Keratinocyte (primary cell): ENCODE measurements at regions not wholly inside any gene's neighbourhood (a gene's known extent, or its start where the extent isn't known, plus 50 kb on each side); places are given as distances from the start of the nearest gene placed in this dataset.

Experiments
- DNase-seq: peaks from one replicate; pipeline ENCODE4 v3.0.0-alpha.2; 2011; ENCODE audit warnings: low read depth, missing footprints, low spot score
- FAIRE-seq: peaks from 2 replicates; lab custom pipeline; 2011; peaks lifted over from hg19 to GRCh38; lab: Jason Lieb, UNC
- H2AFZ ChIP-seq: 2 replicates; pipeline ENCODE4 v1.6.0; 2012; ENCODE audit warnings: low read length, control low read depth, inconsistent platforms; ENCODE audit not compliant: control insufficient read depth
- H3K27ac ChIP-seq: 2 replicates; pipeline ENCODE4 v1.5.1; 2011; ENCODE audit warnings: low read length; ENCODE audit not compliant: control insufficient read depth, insufficient read depth
- H3K27me3 ChIP-seq: 3 replicates; pipeline ENCODE4 v1.6.0; 2011; ENCODE audit warnings: low read length; ENCODE audit not compliant: control insufficient read depth, insufficient read depth; ENCODE audit errors: extremely low read depth
- H3K36me3 ChIP-seq, 2 experiments: 2 replicates in 1 of 2; 3 replicates in 1 of 2; pipeline ENCODE4 v1.5.1; 2011; ENCODE audit warnings: low read length in 2 of 2, mild to moderate bottlenecking in 1 of 2; ENCODE audit not compliant: control insufficient read depth in 2 of 2, insufficient read depth in 2 of 2; ENCODE audit errors: extremely low read depth in 1 of 2
- H3K4me1 ChIP-seq: 3 replicates; pipeline ENCODE4 v1.5.1; 2011; ENCODE audit warnings: low read length; ENCODE audit not compliant: control insufficient read depth, insufficient read depth; ENCODE audit errors: extremely low read depth
- H3K4me2 ChIP-seq: 3 replicates; pipeline ENCODE4 v1.6.0; 2011; ENCODE audit warnings: low read depth, low read length; ENCODE audit not compliant: control insufficient read depth, insufficient read depth; ENCODE audit errors: extremely low read depth
- H3K4me3 ChIP-seq, 3 experiments: fragments of 200-600 bp in 1 of 3; sonication (generic) in 1 of 3; 2 replicates in 2 of 3; 3 replicates in 1 of 3; pipeline ENCODE4 v1.5.1; 2011 to 2016; ENCODE audit warnings: low read length in 3 of 3, mild to moderate bottlenecking in 3 of 3, control low read depth in 2 of 3, inconsistent platforms in 1 of 3, low read depth in 1 of 3, mixed read lengths in 1 of 3, mixed run types in 1 of 3, moderate library complexity in 1 of 3; ENCODE audit not compliant: control insufficient read depth in 2 of 3, insufficient read depth in 2 of 3; ENCODE audit errors: extremely low read depth in 1 of 3
- H3K79me2 ChIP-seq: 2 replicates; pipeline ENCODE4 v1.6.0; 2012; ENCODE audit warnings: low read length; ENCODE audit not compliant: control insufficient read depth, insufficient read depth
- H3K9ac ChIP-seq: 3 replicates; pipeline ENCODE4 v1.6.0; 2011; ENCODE audit warnings: low read length; ENCODE audit not compliant: control insufficient read depth, insufficient read depth; ENCODE audit errors: extremely low read depth
- H3K9me1 ChIP-seq: 3 replicates; pipeline ENCODE4 v1.6.0; 2011; ENCODE audit warnings: low read length; ENCODE audit not compliant: control insufficient read depth, insufficient read depth; ENCODE audit errors: extremely low read depth
- H3K9me3 ChIP-seq: 2 replicates; pipeline ENCODE4 v1.5.1; 2012; ENCODE audit warnings: low read depth, low read length; ENCODE audit not compliant: control insufficient read depth
- H4K20me1 ChIP-seq: 3 replicates; pipeline ENCODE4 v1.6.0; 2011; ENCODE audit warnings: low read length; ENCODE audit not compliant: control insufficient read depth, insufficient read depth; ENCODE audit errors: extremely low read depth
- CTCF ChIP-seq, 3 experiments: IDR thresholded peaks in 1 of 3; conservative IDR thresholded peaks in 1 of 3; optimal IDR thresholded peaks in 1 of 3; 2 replicates in 2 of 3; 3 replicates in 1 of 3; pipeline versions ENCODE3 to v1.5.1; 2011; ENCODE audit warnings: low read length in 3 of 3, mild to moderate bottlenecking in 3 of 3, moderate library complexity in 2 of 3, control low read depth in 1 of 3, inconsistent platforms in 1 of 3; ENCODE audit not compliant: insufficient read depth in 2 of 3; ENCODE audit errors: extremely low read depth in 1 of 3
- EZH2 ChIP-seq: IDR thresholded peaks from one replicate; pipeline ENCODE4 v1.6.1; 2012; ENCODE audit warnings: inconsistent platforms, mild to moderate bottlenecking, low read length, moderate library complexity
- dilution Hi-C: fragments of 300-500 bp; cut with MboI; formaldehyde crosslinking; loops from one replicate; pipeline ENCODE4 v1.7.0; 2020; ENCODE audit warnings: low sequenced_read_pairs; ENCODE audit not compliant: extremely low pct_ligation_motif_present

- Histone ChIP-seq H3K4me2 (no peak overlapping the region), H3K36me3 (no peaks in the 10 kb centered on the region), H2AFZ (no peak overlapping the region), H3K9me3 (no peaks in the 10 kb centered on the region), H3K9me1 (no peaks in the 10 kb centered on the region), H3K27ac (no peak overlapping the region), H3K9ac (no peak overlapping the region), H3K4me3 (no peak overlapping the region), H3K27me3 (no peaks in the 10 kb centered on the region), H4K20me1 (no peaks in the 10 kb centered on the region), H3K79me2 (no peaks in the 10 kb centered on the region), H3K4me1 (no peaks in the 10 kb centered on the region)
- dilution Hi-C loops: no loop called here
- FAIRE-seq (no peak), DNase-seq (no peak)
- no peak for TF ChIP-seq CTCF (optimal IDR thresholded peaks at IDR 0.05 in 1 of 3, IDR thresholded peaks at IDR 0.05 in 1 of 3, conservative IDR thresholded peaks at IDR 0.05 in 1 of 3; ENCODE audit: extremely low read depth in 1 of 3, insufficient read depth in 2 of 3, low read length in 3 of 3)
- TF ChIP-seq EZH2: no peak
Observed at GRCh38 chr3:182309120-182309519, 484.2 kb upstream of the ATP11B start.

DNA sequence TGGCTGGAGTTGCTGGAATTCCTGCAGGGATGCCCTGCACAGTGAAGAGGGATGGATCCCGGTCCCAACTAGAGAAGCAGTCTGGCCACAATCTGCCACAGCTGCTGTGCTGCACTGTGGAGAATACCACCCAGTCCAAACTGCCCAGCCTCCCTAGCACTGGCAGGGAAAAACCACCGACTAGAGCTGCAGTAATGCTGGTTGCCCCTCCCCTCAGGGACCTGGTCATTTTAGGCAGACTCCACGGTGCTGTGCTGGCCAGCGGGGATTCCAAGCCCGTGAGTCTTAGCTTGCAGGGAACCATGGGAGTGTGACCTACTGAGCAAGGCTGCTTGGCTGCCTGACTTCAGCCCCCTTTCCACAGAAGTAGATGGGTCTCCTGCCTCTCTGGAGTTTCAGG is 478.0 kb upstream of the ATP11B start:
- no peak for FAIRE-seq
- no peak overlapping the region for H2AFZ ChIP-seq

More for the DNA sequence above, 478.0 kb upstream of the ATP11B start:
- no peaks in the 10 kb centered on the region for H4K20me1 ChIP-seq
- no peaks in the 10 kb centered on the region for H3K4me1 ChIP-seq
- H3K27me3 ChIP-seq: no peaks in the 10 kb centered on the region
- H3K79me2 ChIP-seq: no peaks in the 10 kb centered on the region
- no peaks in the 10 kb centered on the region for H3K9me3 ChIP-seq
- no peaks in the 10 kb centered on the region for H3K36me3 ChIP-seq
- no peak for DNase-seq
- no peak overlapping the region for H3K27ac ChIP-seq
- H3K9me1 ChIP-seq: no peaks in the 10 kb centered on the region
- H3K4me2 ChIP-seq: no peak overlapping the region
- H3K4me3 ChIP-seq: no peak overlapping the region
- no peak overlapping the region for H3K9ac ChIP-seq
- dilution Hi-C loops: no loop called here
- TF ChIP-seq CTCF (optimal IDR thresholded peaks at IDR 0.05 in 1 of 3, IDR thresholded peaks at IDR 0.05 in 1 of 3, conservative IDR thresholded peaks at IDR 0.05 in 1 of 3; ENCODE audit: extremely low read depth in 1 of 3, insufficient read depth in 2 of 3, low read length in 3 of 3): no peak
- TF ChIP-seq EZH2: no peak
